Heart left ventricle (tissue), 16 donors: ENCODE measurements at regions not wholly inside any gene's neighbourhood (a gene's known extent, or its start where the extent isn't known, plus 50 kb on each side); places are given as distances from the start of the nearest gene placed in this dataset.

Source experiments
- ATAC-seq, 4 donors: fragments of 200-7000 bp; cut with Tn5 transposase; one replicate each; pipeline ENCODE4 v1.9.1; 2020 to 2022; ENCODE audit warnings: moderate library complexity in 4 of 4, mild to moderate bottlenecking in 3 of 4, moderate number of reproducible peaks in 1 of 4
- DNase-seq, 5 donors: peaks; one replicate each; pipeline ENCODE4 v3.0.0-alpha.2; 2020
- H3K27ac ChIP-seq, 12 donors: fragments of 200-600 bp; sonication (generic) in 4 of 12; one replicate each; pipeline versions ENCODE4 v1.5.0 to v1.8.0; 2016 to 2022; ENCODE audit warnings: mild to moderate bottlenecking in 2 of 12
- H3K27me3 ChIP-seq, 9 donors: fragments of 200-600 bp; sonication (generic) in 2 of 9; one replicate each; pipeline versions ENCODE4 v1.5.1 to v1.8.0; 2016 to 2022; ENCODE audit warnings: mild to moderate bottlenecking in 3 of 9
- H3K36me3 ChIP-seq, 9 donors: fragments of 200-600 bp; sonication (generic) in 2 of 9; one replicate each; pipeline versions ENCODE4 v1.5.0 to v1.8.0; 2018 to 2022; ENCODE audit warnings: mild to moderate bottlenecking in 2 of 9
- H3K4me1 ChIP-seq, 12 donors: fragments of 200-600 bp; sonication (generic) in 4 of 12; one replicate each; pipeline versions ENCODE4 v1.5.0 to v1.8.0; 2016 to 2022; ENCODE audit warnings: mild to moderate bottlenecking in 3 of 12
- H3K4me3 ChIP-seq, 12 donors: fragments of 200-600 bp; sonication (generic) in 4 of 12; one replicate each; pipeline versions ENCODE4 v1.5.0 to v1.8.0; 2017 to 2022; ENCODE audit warnings: mild to moderate bottlenecking in 9 of 12, moderate library complexity in 4 of 12
- H3K9me3 ChIP-seq, 12 donors: fragments of 200-600 bp; sonication (generic) in 4 of 12; one replicate each; pipeline versions ENCODE4 v1.5.0 to v1.8.0; 2016 to 2022; ENCODE audit warnings: mild to moderate bottlenecking in 1 of 12
- CTCF ChIP-seq, 12 donors: fragments of 200-600 bp; sonication (generic) in 4 of 12; IDR thresholded peaks; one replicate each; pipeline versions ENCODE4 v1.5.0 to v1.8.0; 2018 to 2022; ENCODE audit warnings: antibody characterized with exemption in 12 of 12, mild to moderate bottlenecking in 5 of 12
- POLR2A ChIP-seq, 2 donors: fragments of 450-650 bp; IDR thresholded peaks; one replicate each; pipeline ENCODE4 v1.6.1; 2017; ENCODE audit warnings: antibody characterized with exemption in 2 of 2, mild to moderate bottlenecking in 2 of 2, moderate library complexity in 2 of 2
- whole genome bisulfite sequencing, 4 donors: extraction: QIAGEN DNeasy Blood & Tissue Kit in 2 of 4; methylation state at CpG; one replicate each; pipeline versions ENCODE4 v1.1.5 to v1.1.7; 2013 to 2018; 5-methylcytosine and 5-hydroxymethylcytosine counted together
- intact Hi-C, 10 donors: fragments of 100-400 bp; cut with DNase I; formaldehyde crosslinking; loops; one replicate each; pipeline versions ENCODE4 v1.11.1 to v1.14.2; 2022
- donor health status: ischemic (EF 13 %, LVEDD 7.1; RV severe dilation, severe dysfunction).
- donor health status: healthy with polysubstance abuse.
- donor health status: DM: no; HTN: yes; CAD: no.
- donor health status: DM: no; HTN: no; CAD: no.
- donor health status: ischemic (EF 25% LVEDD 6.9; RV normal size, moderate dysfunction).
- donor health status: ischemic (EF 25% LVEDD 5.7; RV mildly dilated, moderate dysfunction).
- donor health status: healthy.
- donor health status: DM: yes; HTN: yes; CAD: no.
- donor health status: ischemic (EF 35%, LVEDD 5.7; RV mildly dilated, moderate dysfunction).
- donor health status: nonischemic (EF 11% LVEDD 7.7; RV severe dilation, severe dysfunction).
- donor health status: DM: yes; HTN: yes; CAD: no.
- donor health status: PGD.
- donor health status: ischemic (EF 29% LVEDD 5.4; RV normal size, mild dysfunction).
- donor health status: nonischemic (EF 23%, LVEDD 6.1; RV moderate dilation, normal function).

GRCh38 chr11:116525961-116526495 is 246.8 kb downstream of the BUD13 start:
- intact Hi-C loops = no loop called here
- Histone ChIP-seq H3K4me1 (no peaks in the 10 kb centered on the region), H3K36me3 (no peaks in the 10 kb centered on the region), H3K27ac (no peak overlapping the region), H3K27me3 (peaks cover 0 to 46% (median 6%) of the 10 kb centered on the region in 9 donors), H3K9me3 (peaks cover 0 to 8% (median 0%) of the 10 kb centered on the region in 12 donors), H3K4me3 (no peak overlapping the region)
- WGBS, 4 donors = 55 to 66% (median 58%) methylated on average over 4 of the region's 4 CpGs
- DNase-seq = no peak
- no peak for TF ChIP-seq CTCF (IDR thresholded peaks at IDR 0.05)
- no peak for TF ChIP-seq POLR2A (IDR thresholded peaks at IDR 0.05)
- no peak for ATAC-seq

- TF ChIP-seq POLR2A (IDR thresholded peaks at IDR 0.05) (no peak), CTCF (IDR thresholded peaks at IDR 0.05) (no peak)
- no peaks in the 10 kb centered on the region for H3K9me3 ChIP-seq
- H3K27me3 ChIP-seq = peaks cover 0 to 13% (median 0%) of the 10 kb centered on the region in 9 donors
- intact Hi-C loops = no loop called here
- no peak overlapping the region for H3K27ac ChIP-seq
- H3K4me1 ChIP-seq = no peaks in the 10 kb centered on the region
- WGBS, 4 donors = 80 to 86% (median 83%) methylated on average over 5 of the region's 5 CpGs
- no peak overlapping the region for H3K4me3 ChIP-seq
- no peaks in the 10 kb centered on the region for H3K36me3 ChIP-seq
- DNase-seq (no peak), ATAC-seq (no peak)
These were observed 253.3 kb downstream of the BUD13 start for GRCh38 chr11:116519499-116519898.

- no peak overlapping the region for H3K4me3 ChIP-seq
- ATAC-seq = no peak
- H3K9me3 ChIP-seq = no peaks in the 10 kb centered on the region
- no peak overlapping the region for H3K27ac ChIP-seq
- H3K4me1 ChIP-seq = no peaks in the 10 kb centered on the region
- 78 to 84% (median 81%) methylated on average over 10 of the region's 10 CpGs for WGBS, 4 donors
- H3K27me3 ChIP-seq = peaks cover 0 to 19% (median 4%) of the 10 kb centered on the region in 9 donors
- no peaks in the 10 kb centered on the region for H3K36me3 ChIP-seq
- intact Hi-C loops = no loop called here
- TF ChIP-seq CTCF (IDR thresholded peaks at IDR 0.05) (no peak), POLR2A (IDR thresholded peaks at IDR 0.05) (no peak)
- DNase-seq = no peak
These were observed 254.6 kb downstream of the BUD13 start for GRCh38 chr11:116518141-116518540.

GRCh38 chr11:116517584-116517983 is 255.2 kb downstream of the BUD13 start:
- intact Hi-C loops = no loop called here
- DNase-seq (no peak), ATAC-seq (no peak)
- H3K27ac ChIP-seq = no peak overlapping the region
- H3K9me3 ChIP-seq = no peaks in the 10 kb centered on the region
- H3K4me3 ChIP-seq = no peak overlapping the region
- H3K4me1 ChIP-seq = no peaks in the 10 kb centered on the region
- H3K27me3 ChIP-seq = peaks cover 0 to 19% (median 5%) of the 10 kb centered on the region in 9 donors
- 62 to 74% (median 68%) methylated on average over 6 of the region's 6 CpGs for WGBS, 4 donors
- no peaks in the 10 kb centered on the region for H3K36me3 ChIP-seq
- no peak for TF ChIP-seq POLR2A (IDR thresholded peaks at IDR 0.05)

- no peak for TF ChIP-seq POLR2A (IDR thresholded peaks at IDR 0.05)
- TF ChIP-seq CTCF (IDR thresholded peaks at IDR 0.05) = no peak
- WGBS, 4 donors = 71 to 80% (median 75%) methylated on average over 2 to 4 of the region's 4 CpGs
- intact Hi-C loops = no loop called here
- Histone ChIP-seq H3K27ac (no peak overlapping the region), H3K4me1 (no peaks in the 10 kb centered on the region), H3K36me3 (no peaks in the 10 kb centered on the region), H3K27me3 (peaks cover 0 to 24% (median 5%) of the 10 kb centered on the region in 9 donors), H3K4me3 (no peak overlapping the region), H3K9me3 (no peaks in the 10 kb centered on the region)
- ATAC-seq = no peak
- DNase-seq = no peak
These were observed 255.7 kb downstream of the BUD13 start for GRCh38 chr11:116517077-116517476.
